Ammon's horn (tissue), 1 donor: ENCODE measurements at regions not wholly inside any gene's neighbourhood (a gene's known extent, or its start where the extent isn't known, plus 50 kb on each side); places are given as distances from the start of the nearest gene placed in this dataset.
"Not testable (repeated sequence)": the region's sequence is repeated elsewhere in the genome, so short reads cannot be mapped to it uniquely, and the experiment has no call there.

Experiments used
- DNase-seq: peaks from one replicate; pipeline ENCODE4 v3.0.0-alpha.2; 2016; ENCODE audit warnings: low spot score

- peak; percentile 0 for DNase-seq
Observed at GRCh38 chr9:61953108-61953507, 763.3 kb downstream of the SPATA31A7 start.

DNA sequence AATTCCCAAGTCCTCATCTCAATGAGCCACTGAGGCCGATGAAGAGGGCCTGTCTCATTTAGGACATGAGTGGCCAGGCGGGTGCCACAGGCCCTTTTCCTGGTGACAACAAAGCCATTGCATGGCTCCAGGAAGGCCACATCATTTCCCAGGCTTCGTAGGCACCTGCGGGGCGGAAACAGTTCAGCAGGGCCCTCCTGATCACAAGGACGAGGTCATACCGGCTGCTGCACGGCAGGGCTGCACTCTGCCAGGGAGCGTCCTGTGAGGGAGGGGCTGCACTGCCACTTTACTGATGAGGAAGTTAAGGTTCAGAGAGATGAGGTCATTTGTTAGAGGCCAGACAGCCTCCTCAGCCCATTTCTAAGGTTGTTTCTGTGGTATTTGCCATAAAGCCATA lies 781.8 kb downstream of the SPATA31A7 start:
- not testable (repeated sequence) for DNase-seq

- DNase-seq, result not testable (repeated sequence)
Observed at GRCh38 chr9:61974501-61974900, 784.7 kb downstream of the SPATA31A7 start.

DNA sequence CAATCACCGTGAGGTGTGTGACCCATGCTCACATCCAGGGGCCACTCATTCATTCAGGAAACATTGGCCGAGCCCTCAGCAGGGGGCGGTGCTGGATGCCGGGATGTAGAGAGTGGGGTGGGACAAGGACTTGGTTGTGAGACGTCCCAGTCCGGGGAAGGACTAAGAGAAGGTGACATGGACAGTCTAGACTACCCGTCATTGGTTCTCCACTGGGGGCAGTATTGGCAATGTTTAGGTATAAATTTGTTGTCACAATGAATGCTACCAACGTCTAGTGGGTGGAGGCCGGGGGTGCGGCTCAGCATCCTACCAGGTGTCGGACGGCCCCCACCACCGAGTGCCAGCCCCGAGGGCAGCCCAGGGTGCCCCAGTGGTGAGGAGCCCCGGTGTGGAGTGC lies 786.5 kb downstream of the SPATA31A7 start:
- DNase-seq, result not testable (repeated sequence)

GRCh38 chr9:61982727-61983126 lies 792.9 kb downstream of the SPATA31A7 start:
- not testable (repeated sequence) for DNase-seq

DNA sequence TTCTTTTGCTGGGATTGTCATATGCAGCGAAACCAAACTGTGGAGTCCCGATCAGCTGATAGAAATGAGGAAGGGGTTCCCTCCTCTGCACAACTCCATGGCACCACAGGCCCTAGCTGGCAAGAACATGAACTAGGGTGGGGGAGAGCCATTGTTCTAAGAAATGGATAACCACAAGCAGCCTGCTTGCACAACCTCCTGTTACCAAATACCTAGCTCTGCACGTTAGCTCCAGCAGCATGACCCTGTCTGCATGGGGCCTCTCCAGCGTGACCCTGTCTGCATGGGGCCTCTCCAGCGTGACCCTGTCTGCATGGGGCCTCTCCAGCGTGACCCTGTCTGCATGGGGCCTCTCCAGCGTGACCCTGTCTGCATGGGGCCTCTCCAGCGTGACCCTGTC lies 793.6 kb downstream of the SPATA31A7 start:
- DNase-seq, result not testable (repeated sequence)

DNA sequence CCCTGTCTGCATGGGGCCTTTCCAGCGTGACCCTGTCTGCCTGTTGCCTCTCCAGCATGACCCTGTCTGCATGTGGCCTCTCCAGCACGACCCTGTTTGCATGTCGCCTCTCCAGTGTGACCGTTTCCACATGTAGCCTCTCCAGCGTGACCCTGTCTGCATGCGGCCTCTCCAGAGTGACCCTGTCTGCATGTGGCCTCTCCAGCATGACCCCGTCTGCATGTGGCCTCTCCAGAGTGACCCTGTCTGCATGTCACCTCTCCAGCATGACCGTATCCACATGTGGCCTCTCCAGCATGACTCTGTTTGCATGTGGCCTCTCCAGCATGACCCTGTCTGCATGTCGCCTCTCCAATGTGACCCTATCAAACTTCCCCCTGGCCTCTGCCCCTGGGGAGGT lies 794.1 kb downstream of the SPATA31A7 start:
- not testable (repeated sequence) for DNase-seq

- DNase-seq, result not testable (repeated sequence)
Observed at GRCh38 chr9:61984513-61984912, 794.7 kb downstream of the SPATA31A7 start.

GRCh38 chr9:61992110-61992509 lies 802.3 kb downstream of the SPATA31A7 start:
- not testable (repeated sequence) for DNase-seq

- DNase-seq, result not testable (repeated sequence)
Observed at GRCh38 chr9:62032441-62032840, 842.6 kb downstream of the SPATA31A7 start.

GRCh38 chr9:62038260-62038659 lies 848.4 kb downstream of the SPATA31A7 start:
- not testable (repeated sequence) for DNase-seq

- not testable (repeated sequence) for DNase-seq
Observed at GRCh38 chr9:62058155-62058554, 868.3 kb downstream of the SPATA31A7 start.

DNA sequence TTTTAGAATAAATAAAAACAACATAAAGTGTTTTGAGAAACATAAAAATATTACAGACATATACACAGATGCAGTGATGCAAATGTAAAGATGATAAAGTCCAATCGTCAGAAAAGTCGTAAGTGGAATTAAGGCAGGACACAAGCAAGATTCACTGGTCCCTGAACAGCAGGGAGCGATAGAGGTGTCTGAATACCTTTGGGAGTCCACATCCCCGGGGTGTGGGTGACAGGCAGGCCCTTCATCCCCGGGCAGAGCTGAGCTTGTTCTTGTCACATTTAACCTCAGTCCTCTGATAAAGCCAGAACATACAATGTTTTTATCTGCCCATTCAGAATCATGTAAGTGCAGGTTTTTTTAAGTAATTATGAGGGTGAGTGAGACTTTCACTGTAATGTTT lies 881.2 kb downstream of the SPATA31A7 start:
- DNase-seq, result not testable (repeated sequence)

GRCh38 chr9:62073401-62073800 lies 883.6 kb downstream of the SPATA31A7 start:
- not testable (repeated sequence) for DNase-seq

DNA sequence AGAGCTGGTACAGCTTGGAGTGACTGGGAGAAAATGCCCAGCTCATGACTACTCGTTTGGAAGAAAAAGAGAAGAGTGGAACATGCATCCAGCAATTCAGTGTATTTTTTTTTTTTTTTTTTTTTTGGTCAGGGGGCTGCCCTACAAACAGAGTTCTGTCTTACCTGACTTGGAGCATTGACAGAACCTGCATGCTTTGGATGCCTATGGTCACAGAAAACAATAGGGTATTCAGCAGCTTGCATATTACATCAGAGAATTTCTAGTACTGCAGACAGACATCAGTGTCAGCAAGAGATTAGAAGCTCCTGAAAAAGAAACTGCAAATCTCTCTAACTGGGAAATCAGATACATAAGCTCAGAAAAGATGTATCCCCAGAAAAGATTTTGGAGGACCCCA lies 894.4 kb downstream of the SPATA31A7 start:
- not testable (repeated sequence) for DNase-seq

DNA sequence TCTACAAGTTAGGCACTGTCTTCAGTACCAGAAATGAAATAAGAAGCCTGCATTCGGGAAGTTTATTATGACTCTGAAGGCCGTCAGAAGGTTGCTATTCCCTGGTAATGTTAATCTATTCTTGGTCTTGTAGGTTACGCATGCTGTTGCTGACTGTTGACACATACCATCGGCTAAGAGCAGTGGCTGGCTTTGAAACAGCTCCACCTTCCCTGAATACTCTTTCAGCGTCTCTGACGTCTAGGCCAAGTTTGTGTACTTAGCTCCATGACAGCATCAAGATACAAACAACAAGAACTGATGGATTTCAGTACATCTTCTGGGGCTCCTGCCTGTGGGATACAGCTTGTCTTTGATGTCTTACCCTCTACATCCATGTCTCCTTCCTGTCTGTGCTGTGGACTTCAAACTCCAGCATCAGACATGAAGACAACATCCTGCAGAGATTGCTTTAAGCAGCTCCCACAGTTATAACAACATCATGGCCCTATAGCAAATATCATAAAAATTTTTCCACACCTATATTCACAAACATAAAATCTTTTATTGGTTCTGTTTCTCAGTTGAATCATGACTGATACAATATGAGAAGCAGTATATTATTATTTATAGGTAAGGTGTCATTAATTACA lies 906.0 kb downstream of the SPATA31A7 start:
- DNase-seq, result not testable (repeated sequence)

DNA sequence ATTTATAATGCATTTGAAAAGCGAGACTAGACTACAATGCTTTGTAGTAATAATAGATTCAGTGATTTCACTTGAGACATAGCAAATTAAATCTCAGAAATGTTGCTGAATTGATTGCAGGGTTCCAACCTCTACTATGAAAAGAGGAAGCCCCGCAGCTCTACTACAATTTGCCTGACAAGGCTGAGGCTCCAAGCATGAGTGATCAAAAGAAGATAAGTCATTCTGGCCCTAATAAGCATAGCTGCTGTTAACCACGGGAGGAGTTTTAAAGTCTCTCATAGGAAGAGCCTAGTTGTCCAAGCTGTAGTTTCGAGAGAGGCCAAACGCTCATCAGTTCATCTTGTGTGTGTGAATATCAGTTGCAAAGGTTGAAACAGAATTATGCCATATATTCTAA lies 920.6 kb downstream of the SPATA31A7 start:
- not testable (repeated sequence) for DNase-seq

- DNase-seq, result not testable (repeated sequence)
Observed at GRCh38 chr9:62116951-62117640, 927.3 kb downstream of the SPATA31A7 start.

- not testable (repeated sequence) for DNase-seq
Observed at GRCh38 chr9:62119656-62120055, 929.8 kb downstream of the SPATA31A7 start.

DNA sequence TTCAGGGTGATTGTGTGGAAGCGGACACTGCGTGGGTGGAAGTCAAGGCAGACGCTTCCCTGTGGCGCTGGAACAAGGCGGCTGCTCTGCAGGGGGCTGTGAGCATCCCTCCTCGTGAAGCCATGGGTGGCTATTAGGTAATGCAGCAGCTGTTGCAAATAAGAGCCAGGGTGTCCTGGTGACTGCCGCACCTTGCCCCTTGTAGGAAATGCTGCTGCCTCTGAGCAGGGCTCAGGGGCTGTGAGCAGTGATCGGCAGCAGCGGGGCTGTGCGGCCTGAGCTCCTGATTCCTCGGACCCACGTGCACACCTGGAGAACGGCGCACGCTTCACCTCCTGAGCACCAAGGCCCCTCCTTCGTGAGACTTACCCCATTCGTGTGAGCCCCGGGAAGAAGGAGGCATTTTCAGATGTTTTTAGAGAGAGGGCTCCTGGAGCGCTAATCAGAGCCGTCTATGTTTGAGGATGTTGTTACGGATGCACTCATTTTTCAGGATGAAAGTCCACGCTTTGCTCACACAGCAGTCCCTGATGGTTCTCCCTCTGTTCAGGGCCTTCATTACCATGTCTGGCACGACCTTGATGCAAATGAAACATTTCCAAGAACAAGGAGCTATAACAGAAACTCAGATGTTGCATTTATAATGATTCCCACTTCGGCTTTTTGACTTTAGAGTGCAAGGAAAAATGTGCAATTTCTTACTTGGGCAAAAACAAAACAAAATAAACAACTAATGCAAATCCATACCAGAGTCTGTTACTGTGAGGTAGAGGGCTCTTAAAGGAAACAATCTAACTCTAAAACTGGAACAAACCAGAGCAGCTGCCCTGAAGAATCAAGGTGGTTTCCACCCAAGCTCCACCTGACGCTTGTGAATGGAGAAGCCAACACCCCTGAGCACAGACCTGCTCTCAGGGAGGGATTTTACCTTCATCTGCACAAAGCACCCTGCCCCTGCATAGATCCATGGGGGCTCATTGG lies 936.1 kb downstream of the SPATA31A7 start:
- DNase-seq, result not testable (repeated sequence)

DNA sequence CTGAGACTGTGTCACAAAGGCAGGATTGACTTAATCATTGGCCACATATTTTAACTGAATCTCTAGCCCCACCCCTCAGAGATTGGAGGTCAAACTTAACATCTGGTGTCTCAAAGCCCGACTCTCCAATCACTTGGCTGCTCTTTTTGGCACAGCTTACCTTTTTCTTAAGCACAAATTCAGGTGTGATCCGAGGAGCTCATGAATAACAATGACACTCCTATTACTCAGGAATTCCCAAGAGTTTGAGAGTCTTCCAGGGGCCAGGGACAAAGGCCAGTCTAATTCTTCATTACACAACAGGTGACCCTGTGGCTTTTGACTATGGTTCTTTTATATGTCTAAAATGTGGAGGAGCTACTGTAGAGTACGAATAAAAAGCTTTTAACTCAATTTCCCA lies 945.2 kb downstream of the SPATA31A7 start:
- DNase-seq, result not testable (repeated sequence)

DNA sequence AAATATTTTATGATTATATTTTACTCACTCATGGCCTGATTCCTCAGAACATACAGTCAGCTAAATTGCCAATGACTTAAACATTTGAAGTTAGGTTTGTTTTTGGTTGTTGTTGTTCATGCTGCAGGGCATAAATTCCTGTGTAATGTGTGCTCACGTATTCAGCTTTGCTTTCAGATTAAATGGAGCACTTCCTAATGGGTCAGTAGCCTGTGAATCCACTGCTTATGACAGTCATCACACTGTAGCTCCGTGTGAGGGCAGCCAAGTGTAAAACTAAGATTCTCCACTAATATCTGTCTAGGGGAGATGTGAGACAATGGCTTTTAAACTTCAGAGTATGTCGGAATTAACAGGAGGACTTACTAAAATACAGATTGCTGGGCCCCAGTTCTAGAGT lies 955.8 kb downstream of the SPATA31A7 start:
- not testable (repeated sequence) for DNase-seq
